Fibroblast of pulmonary artery (primary cell): ENCODE measurements at regions not wholly inside any gene's neighbourhood (a gene's known extent, or its start where the extent isn't known, plus 50 kb on each side); places are given as distances from the start of the nearest gene placed in this dataset.

Experiments
- DNase-seq: peaks from one replicate; pipeline ENCODE4 v3.0.0-alpha.2; 2010; ENCODE audit warnings: low read depth
- H3K4me3 ChIP-seq: replicated peaks from 2 replicates; pipeline ENCODE4 v1.5.1; 2011; ENCODE audit warnings: low read depth, mild to moderate bottlenecking, control low read depth, low read length, moderate library complexity
- CTCF ChIP-seq: IDR thresholded peaks from 2 replicates; pipeline ENCODE4 v1.5.1; 2011; ENCODE audit warnings: mild to moderate bottlenecking, control low read depth, low read length, inconsistent platforms; ENCODE audit errors: missing control alignments

GRCh38 chr12:40622246-40622838 lies 69.9 kb upstream of the CNTN1 start:
- peak; percentile 56 for DNase-seq
- peak; percentile 71 for TF ChIP-seq CTCF
- no peak overlapping the region for H3K4me3 ChIP-seq

- no peak for DNase-seq
- no peak for TF ChIP-seq CTCF
- no peak overlapping the region for H3K4me3 ChIP-seq
Measured at GRCh38 chr12:40632171-40632570, 60.1 kb upstream of the CNTN1 start.

GRCh38 chr12:40632933-40633332 lies 59.3 kb upstream of the CNTN1 start:
- no peak for TF ChIP-seq CTCF
- DNase-seq = no peak
- no peak overlapping the region for H3K4me3 ChIP-seq

- no peak for TF ChIP-seq CTCF
- DNase-seq = no peak
- H3K4me3 ChIP-seq = no peak overlapping the region
Measured at GRCh38 chr12:40634517-40635131, 57.6 kb upstream of the CNTN1 start.

- H3K4me3 ChIP-seq = no peak overlapping the region
- no peak for TF ChIP-seq CTCF
- no peak for DNase-seq
Measured at GRCh38 chr12:40635141-40635731, 57.0 kb upstream of the CNTN1 start.
